ENCODE measurements at regions not wholly inside any gene's neighbourhood (a gene's known extent, or its start where the extent isn't known, plus 50 kb on each side); places are given as distances from the start of the nearest gene placed in this dataset.
"Not testable (repeated sequence)": the region's sequence is repeated elsewhere in the genome, so short reads cannot be mapped to it uniquely, and the experiment has no call there.

DNA sequence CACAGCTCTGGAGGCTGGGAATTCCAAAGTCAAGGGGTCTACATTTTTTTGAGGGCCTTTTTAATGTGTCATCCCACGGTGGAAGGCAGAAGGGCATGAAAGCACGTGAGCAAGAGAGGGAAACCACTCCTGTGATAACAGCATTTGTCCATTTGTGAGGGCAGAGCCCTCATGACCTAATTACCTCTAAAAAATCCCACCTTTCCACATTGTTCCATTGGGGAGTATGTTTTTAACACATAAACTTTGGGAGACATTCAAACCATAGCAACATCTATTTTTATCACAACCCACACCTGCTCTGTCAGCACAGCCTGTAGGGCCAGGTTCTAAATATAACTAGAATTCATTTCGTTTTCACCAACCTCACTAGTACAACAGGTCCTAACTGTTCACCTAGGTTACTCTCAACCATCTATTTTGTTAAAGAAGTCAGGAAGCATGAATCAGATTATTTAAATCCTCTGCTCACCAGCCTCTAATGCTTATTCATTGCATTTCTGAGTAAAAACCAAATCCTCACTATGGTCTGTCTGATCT, 92.2 kb upstream of the DPP10 start:
- H3K27me3 ChIP-seq: no peaks in the 10 kb centered on the region
- WGBS, 2 donors: 50 to 61% methylated on average over 3 of the region's 3 CpGs
- no peak overlapping the region for H3K4me3 ChIP-seq
- TF ChIP-seq CTCF (IDR thresholded peaks at IDR 0.05): no peak
- intact Hi-C loops (cut with DNase I): no loop called here
- H3K27ac ChIP-seq: no peak overlapping the region
- DNase-seq (no peak), FAIRE-seq (no peak), ATAC-seq (no peak)
- H3K4me1 ChIP-seq: no peaks in the 10 kb centered on the region
- H3K9me3 ChIP-seq: no peaks in the 10 kb centered on the region
- no peaks in the 10 kb centered on the region for H3K36me3 ChIP-seq

DNA sequence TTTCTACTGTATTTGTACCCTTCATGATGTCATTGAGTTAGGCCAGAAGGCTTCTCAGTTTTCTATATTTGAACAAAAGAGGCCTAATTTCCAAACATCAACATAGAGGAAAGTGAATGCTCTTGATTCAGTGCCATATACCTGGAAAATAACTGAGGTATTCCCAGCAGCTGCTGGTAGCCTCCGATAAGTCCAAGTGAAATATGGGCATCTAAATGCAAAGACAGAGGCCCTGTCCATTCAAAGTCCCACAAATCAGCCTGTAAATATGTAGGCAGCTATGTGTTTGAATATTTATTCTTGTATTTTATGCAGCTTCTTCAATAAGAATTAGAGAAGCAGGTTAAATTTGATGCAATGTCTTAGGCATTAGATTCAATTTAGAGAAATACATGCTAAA, 89.5 kb upstream of the DPP10 start:
- WGBS, 2 donors: 84 to 92% methylated on average over 1 of the region's 1 CpG
- H3K36me3 ChIP-seq: no peaks in the 10 kb centered on the region
- no peaks in the 10 kb centered on the region for H3K27me3 ChIP-seq
- DNase-seq: no peak
- intact Hi-C loops (cut with DNase I): no loop called here
- H3K4me3 ChIP-seq: no peak overlapping the region
- no peak for FAIRE-seq
- H3K9me3 ChIP-seq: no peaks in the 10 kb centered on the region
- TF ChIP-seq CTCF (IDR thresholded peaks at IDR 0.05): no peak
- no peak for ATAC-seq
- no peak overlapping the region for H3K27ac ChIP-seq
- H3K4me1 ChIP-seq: no peaks in the 10 kb centered on the region

- no peak for TF ChIP-seq CTCF (IDR thresholded peaks at IDR 0.05)
- Histone ChIP-seq H3K9me3 (no peaks in the 10 kb centered on the region), H3K4me1 (no peaks in the 10 kb centered on the region), H3K4me3 (no peak overlapping the region), H3K27me3 (no peaks in the 10 kb centered on the region), H3K36me3 (no peaks in the 10 kb centered on the region), H3K27ac (no peak overlapping the region)
- ATAC-seq (no peak), FAIRE-seq (no peak), DNase-seq (no peak)
- intact Hi-C loops (cut with DNase I): no loop called here
- WGBS, 2 donors: 51 to 55% methylated on average over 2 of the region's 2 CpGs
Measured at GRCh38 chr2:114354199-114354598, 88.2 kb upstream of the DPP10 start.

DNA sequence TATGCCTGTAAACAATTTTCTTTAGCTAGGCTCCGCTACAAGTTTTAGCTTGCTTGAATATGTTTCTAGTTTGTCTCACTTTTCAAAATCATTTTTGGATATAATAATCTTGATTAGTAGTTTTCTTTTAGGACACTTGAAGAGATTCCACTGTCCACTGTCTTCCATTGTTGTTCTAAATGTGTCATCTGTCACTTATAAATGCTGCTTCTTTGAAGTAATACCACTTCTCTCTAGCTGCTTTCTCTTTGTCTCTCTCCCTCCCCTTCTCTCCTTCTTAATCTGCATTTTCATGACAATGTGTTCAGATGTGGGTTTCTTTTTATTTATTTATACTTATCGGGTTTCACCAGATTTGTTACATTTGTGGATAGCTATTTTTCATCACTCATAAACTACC, 73.7 kb upstream of the DPP10 start:
- no peak overlapping the region for H3K27ac ChIP-seq
- ATAC-seq (no peak), FAIRE-seq (no peak), DNase-seq (no peak)
- no peaks in the 10 kb centered on the region for H3K4me1 ChIP-seq
- no peak for TF ChIP-seq CTCF (IDR thresholded peaks at IDR 0.05)
- no peaks in the 10 kb centered on the region for H3K9me3 ChIP-seq
- H3K27me3 ChIP-seq: no peaks in the 10 kb centered on the region
- 60 to 65% methylated on average over 2 of the region's 2 CpGs for WGBS, 2 donors
- intact Hi-C loops (cut with DNase I): no loop called here
- no peaks in the 10 kb centered on the region for H3K36me3 ChIP-seq
- H3K4me3 ChIP-seq: no peak overlapping the region

- ATAC-seq; H3K4me3 ChIP-seq; intact Hi-C loops (cut with DNase I); H3K4me1 ChIP-seq; FAIRE-seq; H3K27ac ChIP-seq; H3K9me3 ChIP-seq; H3K36me3 ChIP-seq; DNase-seq; H3K27me3 ChIP-seq: not testable (repeated sequence)
Measured at GRCh38 chr2:114371721-114372120, 70.7 kb upstream of the DPP10 start.

- no peak for ATAC-seq
- intact Hi-C loops (cut with DNase I): no loop called here
- Histone ChIP-seq H3K4me3 (no peak overlapping the region), H3K9me3 (no peaks in the 10 kb centered on the region), H3K27me3 (no peaks in the 10 kb centered on the region), H3K4me1 (no peaks in the 10 kb centered on the region), H3K36me3 (no peaks in the 10 kb centered on the region), H3K27ac (no peak overlapping the region)
- no peak for TF ChIP-seq CTCF (IDR thresholded peaks at IDR 0.05)
- FAIRE-seq: no peak
- no peak for DNase-seq
Measured at GRCh38 chr2:114373591-114373990, 68.8 kb upstream of the DPP10 start.
